WTC11 (cell line): ENCODE measurements at regions not wholly inside any gene's neighbourhood (a gene's known extent, or its start where the extent isn't known, plus 50 kb on each side); places are given as distances from the start of the nearest gene placed in this dataset.

ENCODE experiments used
- ATAC-seq: fragments of 200-7000 bp; cut with Tn5 transposase; 2 replicates; pipeline ENCODE4 v1.10.0; 2021; ENCODE audit warnings: mild to moderate bottlenecking, moderate library complexity
- CTCF ChIA-PET: fragments of 300-600 bp; sonication (Branson Sonifier 250); formaldehyde crosslinking; loops from one replicate; lab custom pipeline; 2021; ENCODE audit warnings: antibody characterized with exemption; lab: Charles Lee
- POLR2A ChIA-PET: fragments of 350-600 bp; sonication (Branson Sonifier 250); formaldehyde crosslinking; loops from one replicate; lab custom pipeline; 2021; ENCODE audit warnings: antibody characterized with exemption; lab: Charles Lee
- DNase-seq: peaks from one replicate; pipeline ENCODE4 v3.0.0; 2021; ENCODE audit warnings: low spot score
- H3K27ac Mint-ChIP-seq: 2 replicates; pipeline ENCODE4 v1.8.0; 2021; ENCODE audit warnings: mixed read lengths
- H3K27me3 Mint-ChIP-seq: 2 replicates; pipeline ENCODE4 v1.8.0; 2021; ENCODE audit warnings: low read depth, mild to moderate bottlenecking, moderate library complexity, mixed read lengths
- H3K36me3 Mint-ChIP-seq: 2 replicates; pipeline ENCODE4 v1.8.0; 2021; ENCODE audit warnings: mixed read lengths
- H3K4me1 Mint-ChIP-seq: 2 replicates; pipeline ENCODE4 v1.8.0; 2022; ENCODE audit warnings: mixed read lengths
- H3K4me3 Mint-ChIP-seq: 2 replicates; pipeline ENCODE4 v1.8.0; 2021; ENCODE audit warnings: mild to moderate bottlenecking, moderate library complexity, mixed read lengths
- H3K9me3 Mint-ChIP-seq: 2 replicates; pipeline ENCODE4 v1.8.0; 2021; ENCODE audit warnings: mixed read lengths
- AFF4 ChIP-seq: sonication (generic); formaldehyde crosslinking; IDR thresholded peaks from 2 replicates; pipeline ENCODE4 v1.8.1; 2023; ENCODE audit warnings: mild to moderate bottlenecking, missing genetic modification reagents, borderline replicate concordance
- ATF3 ChIP-seq: sonication (generic); formaldehyde crosslinking; conservative IDR thresholded peaks from 2 replicates; pipeline ENCODE4 v1.8.1; 2022; ENCODE audit warnings: mild to moderate bottlenecking, missing genetic modification reagents
- ESRRA ChIP-seq: sonication (generic); formaldehyde crosslinking; IDR thresholded peaks from 2 replicates; pipeline ENCODE4 v1.8.1; 2022; ENCODE audit warnings: mild to moderate bottlenecking, missing genetic modification reagents, borderline replicate concordance
- GRHL2 ChIP-seq: fragments of 250-450 bp; sonication (Bioruptor Pico); IDR thresholded peaks from 2 replicates; pipeline ENCODE4 v1.8.0; 2022; ENCODE audit warnings: mild to moderate bottlenecking, moderate library complexity; ENCODE audit not compliant: insufficient replicate concordance, severe bottlenecking
- HMGA2 ChIP-seq: fragments of 250-450 bp; sonication (Bioruptor Pico); IDR thresholded peaks from 2 replicates; pipeline ENCODE4 v1.4.0; 2021; ENCODE audit warnings: mild to moderate bottlenecking, moderate library complexity
- JAZF1 ChIP-seq: fragments of 250-450 bp; sonication (Bioruptor Pico); IDR thresholded peaks from 2 replicates; pipeline ENCODE4 v1.9.0; 2021; ENCODE audit warnings: moderate library complexity, mild to moderate bottlenecking, inconsistent platforms
- MAX ChIP-seq: sonication (generic); formaldehyde crosslinking; IDR thresholded peaks from 2 replicates; pipeline ENCODE4 v1.8.0; 2022; ENCODE audit warnings: mild to moderate bottlenecking, missing genetic modification reagents
- MXD4 ChIP-seq: fragments of 250-450 bp; sonication (Bioruptor Pico); IDR thresholded peaks from 2 replicates; pipeline ENCODE4 v1.8.0; 2021; ENCODE audit warnings: mild to moderate bottlenecking, moderate library complexity, borderline replicate concordance
- NFYB ChIP-seq: sonication (generic); formaldehyde crosslinking; conservative IDR thresholded peaks from 2 replicates; pipeline ENCODE4 v1.8.0; 2022; ENCODE audit warnings: low read depth, missing genetic modification reagents
- NR3C1 ChIP-seq: sonication (generic); formaldehyde crosslinking; conservative IDR thresholded peaks from 2 replicates; pipeline ENCODE4 v1.8.1; 2023; ENCODE audit warnings: low read depth, mild to moderate bottlenecking, missing genetic modification reagents
- PRDM15 ChIP-seq: sonication (generic); formaldehyde crosslinking; IDR thresholded peaks from 2 replicates; pipeline ENCODE4 v1.8.0; 2022; ENCODE audit warnings: missing genetic modification reagents
- SMAD3 ChIP-seq: sonication (generic); formaldehyde crosslinking; IDR thresholded peaks from 2 replicates; pipeline ENCODE4 v1.8.0; 2022; ENCODE audit warnings: missing genetic modification reagents, mild to moderate bottlenecking, borderline replicate concordance
- ZNF263 ChIP-seq: sonication (generic); formaldehyde crosslinking; IDR thresholded peaks from 2 replicates; pipeline ENCODE4 v1.8.1; 2022; ENCODE audit warnings: low read depth, mild to moderate bottlenecking, moderate library complexity, missing genetic modification reagents
- ZNF317 ChIP-seq: sonication (generic); formaldehyde crosslinking; IDR thresholded peaks from 2 replicates; pipeline ENCODE4 v1.8.1; 2023; ENCODE audit warnings: low read depth, mild to moderate bottlenecking, moderate library complexity, missing genetic modification reagents, borderline replicate concordance

- Mint-ChIP-seq H3K36me3 (no peaks in the 10 kb centered on the region; the same call in 1 of the 2 replicates), H3K4me3 (no peak overlapping the region), H3K4me1 (peaks cover 48% of the 10 kb centered on the region), H3K9me3 (peaks cover 18% of the 10 kb centered on the region), H3K27me3 (peaks cover 10% of the 10 kb centered on the region)
- no peak for ATAC-seq
- ChIA-PET CTCF (no interaction called here), POLR2A (no interaction called here)
- TF ChIP-seq GRHL2 (CRISPR knock-in tag) (no peak), AFF4 (CRISPR knock-in tag) (no peak), ZNF263 (CRISPR knock-in tag) (no peak), ZNF317 (CRISPR knock-in tag) (no peak), NR3C1 (no peak), ESRRA (no peak), ATF3 (CRISPR knock-in tag) (no peak), PRDM15 (CRISPR knock-in tag) (no peak), HMGA2 (CRISPR knock-in tag) (no peak), NFYB (no peak), JAZF1 (no peak)
- TF ChIP-seq, all 79 proteins: peak for 0
- DNase-seq = no peak
- no peak overlapping the region for H3K27ac Mint-ChIP-seq
Measured at GRCh38 chr4:81602854-81603253, 131.1 kb upstream of the RASGEF1B start.

GRCh38 chr4:81601358-81601694 lies 129.6 kb upstream of the RASGEF1B start:
- DNase-seq (no peak), ATAC-seq (no peak)
- TF ChIP-seq MAX (CRISPR knock-in tag) = no peak
- no peak for TF ChIP-seq ZNF317 (CRISPR knock-in tag)
- TF ChIP-seq SMAD3 (CRISPR knock-in tag) = no peak
- TF ChIP-seq MXD4 = no peak
- H3K4me1 Mint-ChIP-seq = peaks cover 37% of the 10 kb centered on the region
- ChIA-PET CTCF (interaction anchor here (1.0 kb wide), 1 partner anchor 134 kb away, joined by 3 read pairs; no protein-coding TSS in a partner anchor), POLR2A (no interaction called here)
- H3K27ac Mint-ChIP-seq = no peak overlapping the region
- peaks cover 23% of the 10 kb centered on the region for H3K9me3 Mint-ChIP-seq
- peaks cover 10% of the 10 kb centered on the region for H3K27me3 Mint-ChIP-seq
- no peaks in the 10 kb centered on the region; the same call in 1 of the 2 replicates for H3K36me3 Mint-ChIP-seq
- H3K4me3 Mint-ChIP-seq = no peak overlapping the region
